Tongue (tissue), 1 donor: ENCODE measurements at regions not wholly inside any gene's neighbourhood (a gene's known extent, or its start where the extent isn't known, plus 50 kb on each side); places are given as distances from the start of the nearest gene placed in this dataset.

Experiments
- DNase-seq: peaks from one replicate; pipeline ENCODE4 v3.0.0-alpha.2; 2015

DNA sequence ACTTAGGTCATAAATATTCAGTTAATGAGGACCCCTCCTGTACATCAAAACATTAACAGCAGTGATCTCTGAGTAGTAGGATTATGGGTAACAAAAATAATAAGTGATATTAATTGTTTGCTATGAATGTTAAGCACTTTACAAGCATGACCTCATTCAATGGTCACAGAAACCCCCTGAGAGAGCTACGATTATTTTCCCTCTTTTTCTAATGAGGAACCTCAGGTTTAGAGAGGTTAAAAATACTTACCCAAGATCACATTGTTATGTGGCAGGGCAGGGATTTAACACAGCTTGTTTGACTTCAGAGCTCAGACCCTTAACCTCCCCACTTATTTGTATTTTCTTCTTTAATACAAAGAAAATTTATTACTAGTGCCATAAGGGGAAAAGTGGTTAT, 228.2 kb downstream of the TBL1XR1 start:
- no peak for DNase-seq

DNA sequence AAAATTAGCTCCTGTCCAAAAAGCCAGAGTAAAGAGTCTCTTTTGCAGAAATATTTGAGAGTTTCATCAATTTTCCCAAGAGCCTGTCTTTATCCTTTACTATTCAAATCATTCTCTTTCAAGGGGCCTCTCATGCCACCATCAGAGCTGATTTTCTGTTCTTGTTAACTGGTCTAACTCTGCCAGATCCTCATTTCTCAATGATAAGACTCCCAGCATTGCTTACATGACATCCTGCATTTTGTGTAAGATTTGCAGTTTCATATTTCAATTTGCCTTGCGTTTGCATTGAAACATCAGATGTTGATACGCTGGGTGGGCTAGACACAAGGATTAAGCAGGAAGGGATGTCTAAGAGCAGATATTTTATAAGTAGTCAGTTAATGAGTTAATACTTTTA, 228.7 kb downstream of the TBL1XR1 start:
- DNase-seq = no peak

GRCh38 chr3:176967522-176967921, 229.8 kb downstream of the TBL1XR1 start:
- DNase-seq = no peak

- no peak for DNase-seq
Observed at GRCh38 chr3:176964661-176965060, 232.6 kb downstream of the TBL1XR1 start.

GRCh38 chr3:176961916-176962315, 235.4 kb downstream of the TBL1XR1 start:
- DNase-seq = no peak

GRCh38 chr3:176959867-176960266, 237.4 kb downstream of the TBL1XR1 start:
- no peak for DNase-seq

DNA sequence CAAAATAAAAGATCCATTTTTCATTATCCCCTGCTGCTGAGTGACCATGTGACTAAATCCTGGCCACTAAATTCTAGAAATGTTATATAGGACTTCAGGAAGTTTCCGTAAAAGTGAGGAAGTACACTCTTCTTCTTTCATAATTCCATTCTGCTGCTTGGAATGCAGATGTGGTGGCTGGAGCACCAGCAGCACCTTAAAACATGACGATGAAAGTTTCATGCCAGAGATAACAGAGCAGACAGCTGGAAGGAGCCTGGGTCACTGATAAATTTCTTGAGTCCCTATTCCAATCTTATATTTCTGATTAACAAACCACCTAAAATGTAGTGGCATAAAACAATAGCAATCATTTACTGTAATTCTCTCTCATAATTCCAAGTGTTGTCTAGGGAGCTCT, 238.7 kb downstream of the TBL1XR1 start:
- no peak for DNase-seq

DNA sequence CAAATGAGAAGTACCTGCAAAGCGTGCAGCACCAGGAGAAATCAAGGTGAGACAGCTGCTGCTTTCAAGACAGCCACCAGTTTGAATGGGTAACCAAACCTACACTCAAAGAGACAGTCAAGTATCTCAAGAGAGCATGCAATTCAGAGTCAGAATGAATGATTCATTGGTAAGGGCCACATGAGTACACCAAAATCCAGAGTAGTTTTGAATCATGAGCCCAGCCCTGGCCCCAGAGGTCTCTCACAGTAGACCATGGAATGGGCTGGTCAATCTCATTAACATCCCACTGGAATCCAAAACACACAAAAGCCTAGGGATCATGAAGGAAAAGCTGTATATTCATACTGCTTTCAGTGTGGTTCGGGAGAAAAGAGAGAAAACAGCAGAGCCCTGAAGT, 242.8 kb downstream of the TBL1XR1 start:
- DNase-seq = no peak

- peak; percentile 52 for DNase-seq
Observed at GRCh38 chr3:176953106-176954060, 243.9 kb downstream of the TBL1XR1 start.

- no peak for DNase-seq
Observed at GRCh38 chr3:176951586-176952292, 245.5 kb downstream of the TBL1XR1 start.

GRCh38 chr3:176951144-176951543, 246.1 kb downstream of the TBL1XR1 start:
- peak; percentile 36 for DNase-seq

GRCh38 chr3:176950743-176951142, 246.5 kb downstream of the TBL1XR1 start:
- DNase-seq = no peak

- DNase-seq = no peak
Observed at GRCh38 chr3:176948151-176948550, 249.1 kb downstream of the TBL1XR1 start.

DNA sequence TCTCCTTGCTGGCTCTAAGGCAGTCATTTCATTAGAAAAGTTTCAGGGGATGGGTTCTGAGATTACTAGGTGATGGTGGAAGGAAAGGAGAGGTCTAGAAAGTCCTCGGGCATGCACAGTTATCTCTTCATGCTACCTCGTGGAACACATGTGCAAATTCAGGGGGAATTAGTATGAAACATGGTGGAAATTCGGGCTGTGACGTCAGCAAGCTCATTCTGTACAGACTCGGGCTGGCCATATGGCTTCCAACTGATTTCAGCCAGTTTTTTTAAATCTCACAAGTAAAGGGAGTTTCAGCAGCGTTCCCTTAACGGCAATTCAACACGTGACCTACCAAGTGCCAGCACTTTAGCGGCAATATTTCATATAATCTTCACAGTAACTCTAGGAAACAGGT, 251.1 kb downstream of the TBL1XR1 start:
- DNase-seq = no peak

DNA sequence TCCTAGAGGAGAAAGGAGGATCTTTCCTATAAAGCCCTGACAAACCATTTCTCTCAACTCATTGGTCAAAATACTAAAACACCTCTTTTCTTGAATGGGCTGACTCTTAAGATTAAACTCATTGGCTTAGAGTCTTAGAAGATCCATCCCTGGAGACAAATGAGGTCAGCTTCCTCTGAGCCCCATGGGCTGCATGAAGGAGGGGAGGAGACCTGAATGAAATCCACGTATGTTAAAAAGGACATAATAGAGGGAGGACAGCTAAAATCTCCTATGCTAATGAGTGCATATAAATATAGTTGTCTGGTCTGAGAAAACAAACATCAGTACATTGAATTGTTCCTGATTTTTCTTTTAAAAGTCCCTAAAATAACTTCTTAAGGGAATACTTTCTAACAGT, 255.0 kb downstream of the TBL1XR1 start:
- no peak for DNase-seq

GRCh38 chr3:176941689-176942088, 255.6 kb downstream of the TBL1XR1 start:
- no peak for DNase-seq

DNA sequence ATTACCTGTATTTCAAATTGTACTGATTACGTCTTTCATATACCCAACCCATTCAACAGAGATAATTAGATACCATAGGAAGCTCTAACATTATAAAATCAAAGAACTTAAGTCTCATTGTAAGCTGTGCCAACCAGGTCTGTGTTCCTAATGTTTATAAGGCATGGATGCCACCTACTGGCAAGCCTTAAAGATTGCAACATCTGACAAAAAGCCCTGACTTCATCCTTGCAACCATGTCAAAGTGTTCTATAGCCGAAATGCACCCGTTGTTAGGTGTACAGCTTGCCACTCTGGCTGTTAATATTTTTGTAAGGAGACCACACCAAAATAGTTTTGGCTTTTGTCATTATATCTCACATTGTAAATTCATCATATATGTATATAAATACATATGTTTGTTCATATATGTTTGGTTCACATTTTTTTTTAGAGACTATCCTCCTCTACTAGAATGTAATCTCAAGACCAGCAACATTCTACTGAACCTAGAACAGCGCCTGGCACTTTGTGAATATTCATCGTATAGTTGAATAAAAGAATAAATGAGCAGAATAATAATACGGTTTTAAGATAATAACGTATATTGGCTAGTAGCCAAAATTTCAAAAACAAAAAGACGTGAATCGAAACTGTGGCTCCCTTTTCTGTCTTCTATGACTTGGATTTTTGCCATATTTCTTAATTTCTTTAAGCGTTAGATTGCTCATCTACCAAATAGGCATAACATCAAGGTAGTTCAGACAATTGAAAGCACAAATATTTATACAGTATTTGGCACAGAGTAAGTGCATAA, 258.1 kb downstream of the TBL1XR1 start:
- peak; percentile 90 for DNase-seq

GRCh38 chr3:176937994-176938393, 259.3 kb downstream of the TBL1XR1 start:
- no peak for DNase-seq

- DNase-seq = no peak
Observed at GRCh38 chr3:176937541-176937940, 259.7 kb downstream of the TBL1XR1 start.

GRCh38 chr3:176935194-176935888, 261.9 kb downstream of the TBL1XR1 start:
- DNase-seq = peak; percentile 71

DNA sequence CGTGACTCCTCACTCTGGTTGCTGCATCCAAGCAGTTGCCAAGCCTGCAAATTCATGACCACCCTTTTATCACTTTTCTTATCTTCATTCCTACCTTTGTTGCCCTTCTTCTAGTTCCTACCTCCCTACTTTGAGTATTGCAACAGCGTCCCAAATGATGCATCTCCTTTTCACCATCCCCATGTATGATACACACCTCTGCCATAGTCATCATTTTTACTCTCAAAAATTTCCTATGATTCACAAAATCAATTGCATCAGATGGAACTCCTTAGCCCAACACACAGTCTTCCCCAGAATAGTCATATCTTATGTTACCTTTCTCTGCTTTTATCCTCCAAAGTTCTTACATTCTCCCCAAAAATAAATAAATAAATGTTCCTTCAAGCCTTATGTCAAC, 262.6 kb downstream of the TBL1XR1 start:
- DNase-seq = no peak

GRCh38 chr3:176933704-176934103, 263.6 kb downstream of the TBL1XR1 start:
- DNase-seq = no peak
